C4-2B (cell line): ENCODE measurements at regions not wholly inside any gene's neighbourhood (a gene's known extent, or its start where the extent isn't known, plus 50 kb on each side); places are given as distances from the start of the nearest gene placed in this dataset.

Source experiments
- ZFX ChIP-seq: fragments of 450-650 bp; IDR thresholded peaks from 2 replicates; pipeline ENCODE4 v1.6.1; 2017
- TF ChIP-seq, protein P1 (sequence below): fragments of 450-650 bp; conservative IDR thresholded peaks from 2 replicates; pipeline ENCODE4 v1.5.1; 2017; ENCODE audit warnings: mild to moderate bottlenecking

DNA sequence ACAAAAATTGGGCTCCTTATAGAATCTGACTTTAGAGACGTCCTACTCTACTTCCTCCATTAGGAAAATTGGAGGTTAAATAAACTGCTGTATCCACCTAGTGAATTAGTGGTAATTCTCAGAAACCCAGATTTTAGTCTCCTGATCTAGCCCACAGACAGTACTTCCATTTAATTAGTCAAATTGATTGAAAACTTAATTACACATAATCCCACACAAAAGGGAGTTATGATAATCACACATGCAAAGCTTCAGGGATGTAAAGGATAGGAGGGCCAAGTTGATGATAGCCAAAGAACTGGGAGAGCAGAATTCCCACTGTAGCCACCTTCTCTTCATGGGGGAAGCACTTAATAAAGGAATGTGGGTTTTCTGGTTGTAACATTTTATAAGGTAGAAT, 471.9 kb downstream of the TMEM182 start:
- TF ChIP-seq, protein P1, sequence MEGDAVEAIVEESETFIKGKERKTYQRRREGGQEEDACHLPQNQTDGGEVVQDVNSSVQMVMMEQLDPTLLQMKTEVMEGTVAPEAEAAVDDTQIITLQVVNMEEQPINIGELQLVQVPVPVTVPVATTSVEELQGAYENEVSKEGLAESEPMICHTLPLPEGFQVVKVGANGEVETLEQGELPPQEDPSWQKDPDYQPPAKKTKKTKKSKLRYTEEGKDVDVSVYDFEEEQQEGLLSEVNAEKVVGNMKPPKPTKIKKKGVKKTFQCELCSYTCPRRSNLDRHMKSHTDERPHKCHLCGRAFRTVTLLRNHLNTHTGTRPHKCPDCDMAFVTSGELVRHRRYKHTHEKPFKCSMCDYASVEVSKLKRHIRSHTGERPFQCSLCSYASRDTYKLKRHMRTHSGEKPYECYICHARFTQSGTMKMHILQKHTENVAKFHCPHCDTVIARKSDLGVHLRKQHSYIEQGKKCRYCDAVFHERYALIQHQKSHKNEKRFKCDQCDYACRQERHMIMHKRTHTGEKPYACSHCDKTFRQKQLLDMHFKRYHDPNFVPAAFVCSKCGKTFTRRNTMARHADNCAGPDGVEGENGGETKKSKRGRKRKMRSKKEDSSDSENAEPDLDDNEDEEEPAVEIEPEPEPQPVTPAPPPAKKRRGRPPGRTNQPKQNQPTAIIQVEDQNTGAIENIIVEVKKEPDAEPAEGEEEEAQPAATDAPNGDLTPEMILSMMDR, result no peak
- no peak for TF ChIP-seq ZFX
